Prostate gland (tissue), 2 donors: ENCODE measurements at regions not wholly inside any gene's neighbourhood (a gene's known extent, or its start where the extent isn't known, plus 50 kb on each side); places are given as distances from the start of the nearest gene placed in this dataset.

Experiments
- POLR2AphosphoS5 ChIP-seq: sonication (generic); formaldehyde crosslinking; IDR thresholded peaks from one replicate; pipeline ENCODE4 v1.6.1; 2017; ENCODE audit warnings: antibody characterized with exemption
- TF ChIP-seq, protein P1 (sequence below), 4 experiments: fragments of 200-600 bp in 2 of 4; fragments of 450-650 bp in 2 of 4; sonication (generic) in 2 of 4; IDR thresholded peaks; 1 replicate in 3 of 4; 2 replicates in 1 of 4; pipeline ENCODE4 v1.5.1; 2016 to 2019; ENCODE audit warnings: antibody characterized with exemption in 4 of 4, mild to moderate bottlenecking in 2 of 4, moderate library complexity in 2 of 4

GRCh38 chr10:127801302-127801701 is 64.3 kb downstream of the FOXI2 start:
- TF ChIP-seq POLR2AphosphoS5: no peak
- TF ChIP-seq, protein P1, sequence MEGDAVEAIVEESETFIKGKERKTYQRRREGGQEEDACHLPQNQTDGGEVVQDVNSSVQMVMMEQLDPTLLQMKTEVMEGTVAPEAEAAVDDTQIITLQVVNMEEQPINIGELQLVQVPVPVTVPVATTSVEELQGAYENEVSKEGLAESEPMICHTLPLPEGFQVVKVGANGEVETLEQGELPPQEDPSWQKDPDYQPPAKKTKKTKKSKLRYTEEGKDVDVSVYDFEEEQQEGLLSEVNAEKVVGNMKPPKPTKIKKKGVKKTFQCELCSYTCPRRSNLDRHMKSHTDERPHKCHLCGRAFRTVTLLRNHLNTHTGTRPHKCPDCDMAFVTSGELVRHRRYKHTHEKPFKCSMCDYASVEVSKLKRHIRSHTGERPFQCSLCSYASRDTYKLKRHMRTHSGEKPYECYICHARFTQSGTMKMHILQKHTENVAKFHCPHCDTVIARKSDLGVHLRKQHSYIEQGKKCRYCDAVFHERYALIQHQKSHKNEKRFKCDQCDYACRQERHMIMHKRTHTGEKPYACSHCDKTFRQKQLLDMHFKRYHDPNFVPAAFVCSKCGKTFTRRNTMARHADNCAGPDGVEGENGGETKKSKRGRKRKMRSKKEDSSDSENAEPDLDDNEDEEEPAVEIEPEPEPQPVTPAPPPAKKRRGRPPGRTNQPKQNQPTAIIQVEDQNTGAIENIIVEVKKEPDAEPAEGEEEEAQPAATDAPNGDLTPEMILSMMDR (IDR thresholded peaks at IDR 0.05): no peak
